Parathyroid adenoma (tissue), 2 donors: ENCODE measurements at regions not wholly inside any gene's neighbourhood (a gene's known extent, or its start where the extent isn't known, plus 50 kb on each side); places are given as distances from the start of the nearest gene placed in this dataset.

ENCODE experiments used
- H2AFZ ChIP-seq: fragments of 300-600 bp; sonication (generic); one replicate; pipeline ENCODE4 v1.7.0; 2017; ENCODE audit warnings: antibody characterized with exemption, mild to moderate bottlenecking
- H3K27ac ChIP-seq: fragments of 300-600 bp; sonication (generic); one replicate; pipeline ENCODE4 v1.7.0; 2017
- H3K27me3 ChIP-seq: fragments of 300-600 bp; sonication (generic); one replicate; pipeline ENCODE4 v1.7.0; 2017; ENCODE audit warnings: low read length; ENCODE audit not compliant: control insufficient read depth, insufficient read depth
- H3K36me3 ChIP-seq: fragments of 300-600 bp; sonication (generic); one replicate; pipeline ENCODE4 v1.7.0; 2017; ENCODE audit warnings: low read length; ENCODE audit not compliant: control insufficient read depth, insufficient read depth
- H3K4me1 ChIP-seq: fragments of 300-600 bp; sonication (generic); one replicate; pipeline ENCODE4 v1.7.0; 2017; ENCODE audit warnings: control low read depth
- H3K4me2 ChIP-seq: fragments of 300-600 bp; sonication (generic); one replicate; pipeline ENCODE4 v1.7.0; 2017; ENCODE audit warnings: low read length
- H3K4me3 ChIP-seq: fragments of 300-600 bp; sonication (generic); one replicate; pipeline ENCODE4 v1.7.0; 2017; ENCODE audit warnings: low read depth, low read length
- H3K79me2 ChIP-seq: fragments of 300-600 bp; sonication (generic); one replicate; pipeline ENCODE4 v1.7.0; 2017; ENCODE audit warnings: control low read depth
- H3K9ac ChIP-seq: fragments of 300-600 bp; sonication (generic); one replicate; pipeline ENCODE4 v1.7.0; 2017; ENCODE audit warnings: mild to moderate bottlenecking
- H3K9me3 ChIP-seq: fragments of 300-600 bp; sonication (generic); one replicate; pipeline ENCODE4 v1.7.0; 2017; ENCODE audit warnings: low read length; ENCODE audit not compliant: control insufficient read depth
- CTCF ChIP-seq: fragments of 300-600 bp; sonication (generic); IDR thresholded peaks from one replicate; pipeline ENCODE4 v1.7.0; 2017; ENCODE audit warnings: antibody characterized with exemption, mild to moderate bottlenecking
- donor health status: primary hyperparathyroidism.

GRCh38 chr3:103966749-103967148 is 1400.0 kb upstream of the ALCAM start:
- no peaks in the 10 kb centered on the region for H3K27me3 ChIP-seq
- no peak overlapping the region for H3K4me2 ChIP-seq
- no peak overlapping the region for H3K9ac ChIP-seq
- H3K9me3 ChIP-seq: no peaks in the 10 kb centered on the region
- no peaks in the 10 kb centered on the region for H3K36me3 ChIP-seq
- H3K79me2 ChIP-seq: no peaks in the 10 kb centered on the region
- H3K4me3 ChIP-seq: no peak overlapping the region
- H2AFZ ChIP-seq: no peak overlapping the region
- no peak overlapping the region for H3K27ac ChIP-seq
- TF ChIP-seq CTCF: no peak
- H3K4me1 ChIP-seq: no peaks in the 10 kb centered on the region

- H3K9me3 ChIP-seq: no peaks in the 10 kb centered on the region
- no peak for TF ChIP-seq CTCF
- H3K36me3 ChIP-seq: no peaks in the 10 kb centered on the region
- H3K27ac ChIP-seq: no peak overlapping the region
- H3K79me2 ChIP-seq: no peaks in the 10 kb centered on the region
- no peak overlapping the region for H3K9ac ChIP-seq
- H2AFZ ChIP-seq: no peak overlapping the region
- no peak overlapping the region for H3K4me2 ChIP-seq
- H3K27me3 ChIP-seq: no peaks in the 10 kb centered on the region
- H3K4me3 ChIP-seq: no peak overlapping the region
- no peaks in the 10 kb centered on the region for H3K4me1 ChIP-seq
Measured at GRCh38 chr3:103968131-103968530, 1398.6 kb upstream of the ALCAM start.

- Histone ChIP-seq H3K9ac (no peak overlapping the region), H3K27ac (no peak overlapping the region), H3K4me1 (no peaks in the 10 kb centered on the region), H3K4me2 (no peak overlapping the region), H3K36me3 (no peaks in the 10 kb centered on the region), H3K9me3 (no peaks in the 10 kb centered on the region), H3K79me2 (no peaks in the 10 kb centered on the region), H3K27me3 (no peaks in the 10 kb centered on the region), H2AFZ (no peak overlapping the region), H3K4me3 (no peak overlapping the region)
- TF ChIP-seq CTCF: no peak
Measured at GRCh38 chr3:103968751-103969150, 1398.0 kb upstream of the ALCAM start.

- no peaks in the 10 kb centered on the region for H3K27me3 ChIP-seq
- no peaks in the 10 kb centered on the region for H3K4me1 ChIP-seq
- no peak overlapping the region for H2AFZ ChIP-seq
- no peaks in the 10 kb centered on the region for H3K79me2 ChIP-seq
- no peak overlapping the region for H3K27ac ChIP-seq
- no peaks in the 10 kb centered on the region for H3K36me3 ChIP-seq
- no peaks in the 10 kb centered on the region for H3K9me3 ChIP-seq
- no peak overlapping the region for H3K4me2 ChIP-seq
- H3K9ac ChIP-seq: no peak overlapping the region
- TF ChIP-seq CTCF: no peak
- no peak overlapping the region for H3K4me3 ChIP-seq
Measured at GRCh38 chr3:103976931-103977339, 1389.8 kb upstream of the ALCAM start.

- no peak overlapping the region for H3K4me2 ChIP-seq
- H3K27me3 ChIP-seq: no peaks in the 10 kb centered on the region
- no peak overlapping the region for H3K27ac ChIP-seq
- H3K36me3 ChIP-seq: no peaks in the 10 kb centered on the region
- no peaks in the 10 kb centered on the region for H3K79me2 ChIP-seq
- H2AFZ ChIP-seq: no peak overlapping the region
- H3K4me3 ChIP-seq: no peak overlapping the region
- H3K4me1 ChIP-seq: no peaks in the 10 kb centered on the region
- no peaks in the 10 kb centered on the region for H3K9me3 ChIP-seq
- no peak for TF ChIP-seq CTCF
- H3K9ac ChIP-seq: no peak overlapping the region
Measured at GRCh38 chr3:103977417-103977816, 1389.3 kb upstream of the ALCAM start.
